Neuron (in vitro differentiated cells): ENCODE measurements at regions not wholly inside any gene's neighbourhood (a gene's known extent, or its start where the extent isn't known, plus 50 kb on each side); places are given as distances from the start of the nearest gene placed in this dataset.

Source experiments
- H2AFZ ChIP-seq: one replicate; pipeline ENCODE4 v1.6.1; 2013; ENCODE audit warnings: low read depth, mild to moderate bottlenecking, inconsistent platforms, low read length, moderate library complexity
- H3K27me3 ChIP-seq: one replicate; pipeline ENCODE4 v1.6.1; 2013; ENCODE audit warnings: low read length; ENCODE audit not compliant: insufficient read depth
- H3K36me3 ChIP-seq: one replicate; pipeline ENCODE4 v1.6.1; 2013; ENCODE audit warnings: low read length; ENCODE audit not compliant: insufficient read depth
- H3K4me1 ChIP-seq: one replicate; pipeline ENCODE4 v1.6.1; 2013; ENCODE audit warnings: low read length; ENCODE audit not compliant: insufficient read depth
- H3K4me3 ChIP-seq: 2 replicates; pipeline ENCODE4 v1.5.1; 2013; ENCODE audit warnings: mild to moderate bottlenecking, low read length, moderate library complexity
- H3K9me3 ChIP-seq: one replicate; pipeline ENCODE4 v1.6.1; 2013; ENCODE audit warnings: low read length

GRCh38 chr6:147029923-147030322 is 174.3 kb upstream of the STXBP5 start:
- H3K27me3 ChIP-seq, result no peaks in the 10 kb centered on the region
- H3K4me3 ChIP-seq, result no peak overlapping the region
- no peaks in the 10 kb centered on the region for H3K36me3 ChIP-seq
- H3K4me1 ChIP-seq, result no peaks in the 10 kb centered on the region
- no peak overlapping the region for H2AFZ ChIP-seq
- H3K9me3 ChIP-seq, result no peaks in the 10 kb centered on the region

GRCh38 chr6:147033267-147033666 is 170.9 kb upstream of the STXBP5 start:
- Histone ChIP-seq H3K36me3 (no peaks in the 10 kb centered on the region), H3K4me3 (no peak overlapping the region), H3K4me1 (no peaks in the 10 kb centered on the region), H2AFZ (no peak overlapping the region), H3K9me3 (no peaks in the 10 kb centered on the region), H3K27me3 (no peaks in the 10 kb centered on the region)

DNA sequence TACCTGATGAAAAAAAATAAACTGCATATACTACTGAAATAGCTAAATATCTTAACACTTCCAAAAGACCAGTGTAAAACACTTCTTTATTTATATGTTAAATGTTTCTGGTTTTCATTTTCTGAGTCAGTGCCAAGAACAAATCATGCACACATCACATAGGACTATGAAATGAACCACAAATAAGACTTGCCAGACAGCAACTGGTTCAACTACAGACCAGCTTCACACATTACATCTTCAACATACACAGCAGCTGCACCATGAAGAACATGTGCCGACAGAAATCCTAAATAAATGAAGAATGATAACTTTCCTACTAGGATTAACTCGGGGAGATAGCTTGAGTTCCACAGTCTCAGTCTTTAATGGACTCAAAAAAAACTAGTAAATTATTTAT is 168.3 kb upstream of the STXBP5 start:
- H3K4me3 ChIP-seq, result no peak overlapping the region
- no peaks in the 10 kb centered on the region for H3K4me1 ChIP-seq
- no peaks in the 10 kb centered on the region for H3K27me3 ChIP-seq
- no peak overlapping the region for H2AFZ ChIP-seq
- H3K36me3 ChIP-seq, result no peaks in the 10 kb centered on the region
- H3K9me3 ChIP-seq, result no peaks in the 10 kb centered on the region

DNA sequence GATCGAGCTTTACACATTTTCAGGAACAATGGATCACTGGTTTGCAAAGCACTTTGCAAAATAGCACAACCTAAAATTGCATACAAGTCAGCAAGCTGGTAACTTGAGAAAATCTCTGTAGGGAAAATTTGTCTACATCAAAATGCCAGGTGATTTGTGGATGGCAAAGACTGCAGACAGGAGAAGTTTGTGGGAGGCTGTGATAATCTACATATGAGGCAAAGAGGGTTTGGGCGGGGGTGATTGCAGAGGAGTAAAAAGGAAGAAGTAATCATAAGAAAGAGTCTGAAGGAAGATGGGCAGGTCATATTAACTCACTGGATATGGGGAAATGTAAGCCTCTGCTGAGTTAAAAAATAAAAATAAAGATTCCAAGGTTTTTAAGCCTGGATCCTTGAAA is 166.3 kb upstream of the STXBP5 start:
- Histone ChIP-seq H3K4me3 (no peak overlapping the region), H3K27me3 (no peaks in the 10 kb centered on the region), H3K9me3 (no peaks in the 10 kb centered on the region), H3K36me3 (no peaks in the 10 kb centered on the region), H3K4me1 (no peaks in the 10 kb centered on the region), H2AFZ (no peak overlapping the region)

GRCh38 chr6:147040121-147040910 is 163.9 kb upstream of the STXBP5 start:
- Histone ChIP-seq H3K27me3 (no peaks in the 10 kb centered on the region), H3K4me3 (no peak overlapping the region), H3K36me3 (no peaks in the 10 kb centered on the region), H3K9me3 (no peaks in the 10 kb centered on the region), H2AFZ (no peak overlapping the region), H3K4me1 (no peaks in the 10 kb centered on the region)

DNA sequence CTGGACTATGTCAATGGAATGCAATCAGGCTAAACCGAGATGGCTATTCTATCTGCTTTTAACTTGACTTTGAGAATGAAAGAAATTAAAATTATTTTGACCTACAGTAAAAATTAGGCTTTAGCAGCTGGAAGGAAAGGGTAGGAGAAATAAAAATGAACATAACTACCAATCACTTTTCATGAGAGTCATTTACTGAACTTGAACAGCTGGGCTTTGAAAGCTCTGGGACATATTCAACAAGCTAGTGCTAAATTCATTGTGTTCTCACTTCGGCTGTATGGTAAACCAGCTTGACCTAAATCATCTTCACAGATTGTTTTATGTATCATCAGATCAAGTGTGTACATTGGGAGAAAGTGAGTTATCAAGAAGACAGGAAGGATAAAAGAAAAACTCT is 161.5 kb upstream of the STXBP5 start:
- Histone ChIP-seq H3K4me1 (no peaks in the 10 kb centered on the region), H2AFZ (no peak overlapping the region), H3K27me3 (no peaks in the 10 kb centered on the region), H3K36me3 (no peaks in the 10 kb centered on the region), H3K4me3 (no peak overlapping the region), H3K9me3 (no peaks in the 10 kb centered on the region)

DNA sequence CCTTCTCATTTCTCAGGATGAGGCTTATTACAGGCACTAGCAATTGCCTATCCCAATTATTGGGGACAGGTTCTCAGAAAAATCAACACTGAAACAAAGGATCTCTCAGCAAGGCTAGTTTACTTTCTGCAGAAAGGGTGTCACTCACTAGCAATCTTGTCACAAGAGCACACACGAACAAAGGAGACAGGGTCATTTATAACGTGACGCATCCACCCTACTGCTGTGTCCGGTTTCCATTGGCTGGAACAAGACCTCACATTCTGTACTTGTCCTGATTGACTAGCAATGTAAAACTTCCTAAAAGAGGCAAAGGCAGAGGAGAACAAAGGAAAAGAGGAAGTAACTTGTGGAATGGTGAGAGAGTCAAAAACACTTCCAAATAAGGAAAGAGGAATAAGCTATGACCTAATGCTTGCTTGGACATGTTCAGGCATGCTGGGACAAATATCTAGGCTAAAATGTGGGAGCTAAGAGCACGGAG is 160.2 kb upstream of the STXBP5 start:
- Histone ChIP-seq H3K27me3 (no peaks in the 10 kb centered on the region), H3K36me3 (no peaks in the 10 kb centered on the region), H2AFZ (no peak overlapping the region), H3K9me3 (no peaks in the 10 kb centered on the region), H3K4me3 (no peak overlapping the region), H3K4me1 (no peaks in the 10 kb centered on the region)

DNA sequence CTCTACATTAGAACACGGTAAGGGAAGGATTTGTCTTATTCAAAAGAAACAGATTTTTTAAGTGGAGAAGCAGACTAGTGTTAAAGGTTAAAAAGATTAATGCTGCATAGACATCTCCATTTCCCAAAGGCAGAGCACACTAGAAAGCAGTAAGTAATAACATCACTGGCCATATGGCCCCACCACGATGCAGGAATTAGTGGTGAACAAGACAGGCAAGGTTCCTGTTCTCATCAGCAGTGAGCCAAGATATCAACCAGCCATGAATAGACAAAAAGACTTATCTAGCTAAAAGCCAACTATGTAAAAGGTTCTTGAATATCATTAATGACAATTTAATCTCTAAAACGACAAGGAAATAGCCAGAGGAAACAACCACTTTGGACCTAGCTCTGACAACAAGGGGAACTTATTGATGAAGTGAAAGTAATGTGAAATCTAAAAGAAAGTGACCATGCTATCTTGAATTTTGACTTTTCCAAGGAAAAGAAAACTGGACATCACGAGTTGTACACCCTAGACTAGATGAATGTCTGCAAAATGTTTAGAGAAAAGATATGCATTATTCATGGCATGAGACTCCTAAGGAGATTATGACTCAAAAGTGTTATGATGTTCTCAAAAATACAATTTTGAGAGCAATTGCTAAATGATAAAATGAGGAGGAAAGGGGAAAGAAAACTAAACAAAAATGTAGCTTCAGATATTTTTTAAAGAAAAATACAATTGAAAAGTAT is 157.9 kb upstream of the STXBP5 start:
- Histone ChIP-seq H3K4me3 (no peak overlapping the region), H3K4me1 (no peaks in the 10 kb centered on the region), H3K27me3 (no peaks in the 10 kb centered on the region), H3K36me3 (no peaks in the 10 kb centered on the region), H2AFZ (no peak overlapping the region), H3K9me3 (no peaks in the 10 kb centered on the region)

- no peak overlapping the region for H2AFZ ChIP-seq
- H3K36me3 ChIP-seq, result no peaks in the 10 kb centered on the region
- H3K4me1 ChIP-seq, result no peaks in the 10 kb centered on the region
- H3K27me3 ChIP-seq, result no peaks in the 10 kb centered on the region
- no peaks in the 10 kb centered on the region for H3K9me3 ChIP-seq
- H3K4me3 ChIP-seq, result no peak overlapping the region
Observed at GRCh38 chr6:147048930-147049329, 155.3 kb upstream of the STXBP5 start.

GRCh38 chr6:147053311-147053921 is 150.8 kb upstream of the STXBP5 start:
- Histone ChIP-seq H3K9me3 (no peaks in the 10 kb centered on the region), H2AFZ (no peak overlapping the region), H3K4me1 (no peaks in the 10 kb centered on the region), H3K36me3 (no peaks in the 10 kb centered on the region), H3K27me3 (no peaks in the 10 kb centered on the region), H3K4me3 (no peak overlapping the region)

DNA sequence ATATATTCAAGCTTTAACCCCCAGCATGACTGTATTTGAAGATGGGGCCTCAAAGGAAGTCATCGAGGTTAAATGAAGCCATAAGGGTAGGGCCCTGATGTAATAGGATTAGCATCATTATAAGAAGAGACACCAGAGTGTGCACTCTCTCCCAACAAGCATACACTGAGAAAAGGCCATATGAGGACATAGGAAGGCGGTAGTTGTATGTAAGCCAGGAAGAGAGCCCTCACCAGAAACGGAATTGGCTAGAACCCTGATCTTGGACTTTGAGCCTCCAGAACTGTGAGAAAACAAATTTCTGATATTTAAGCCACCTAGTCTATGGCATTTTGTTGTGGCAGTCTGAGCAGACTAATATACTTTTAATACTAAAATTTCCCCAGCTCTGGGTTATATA is 150.1 kb upstream of the STXBP5 start:
- no peaks in the 10 kb centered on the region for H3K27me3 ChIP-seq
- H3K4me3 ChIP-seq, result no peak overlapping the region
- no peaks in the 10 kb centered on the region for H3K9me3 ChIP-seq
- H2AFZ ChIP-seq, result no peak overlapping the region
- no peaks in the 10 kb centered on the region for H3K4me1 ChIP-seq
- no peaks in the 10 kb centered on the region for H3K36me3 ChIP-seq

DNA sequence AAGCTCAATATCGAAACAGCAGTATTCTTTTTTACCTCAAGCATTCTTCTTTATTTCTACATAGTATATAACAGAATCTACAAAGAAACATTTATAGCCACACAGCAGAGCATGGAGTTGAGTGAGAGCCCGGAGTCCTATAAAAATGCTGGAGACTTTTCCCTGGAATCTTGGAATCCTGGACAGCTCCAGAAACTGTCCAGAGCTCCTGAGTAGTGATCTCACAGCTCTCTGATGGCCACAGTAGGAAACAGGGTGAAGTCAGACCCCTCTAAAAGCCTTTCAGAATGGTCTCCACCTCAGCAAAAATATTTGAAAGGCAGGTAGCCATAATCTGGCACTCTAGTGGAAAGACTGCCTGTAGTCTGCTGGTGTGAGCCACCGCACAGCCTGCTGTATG is 149.3 kb upstream of the STXBP5 start:
- Histone ChIP-seq H3K9me3 (no peaks in the 10 kb centered on the region), H2AFZ (no peak overlapping the region)

DNA sequence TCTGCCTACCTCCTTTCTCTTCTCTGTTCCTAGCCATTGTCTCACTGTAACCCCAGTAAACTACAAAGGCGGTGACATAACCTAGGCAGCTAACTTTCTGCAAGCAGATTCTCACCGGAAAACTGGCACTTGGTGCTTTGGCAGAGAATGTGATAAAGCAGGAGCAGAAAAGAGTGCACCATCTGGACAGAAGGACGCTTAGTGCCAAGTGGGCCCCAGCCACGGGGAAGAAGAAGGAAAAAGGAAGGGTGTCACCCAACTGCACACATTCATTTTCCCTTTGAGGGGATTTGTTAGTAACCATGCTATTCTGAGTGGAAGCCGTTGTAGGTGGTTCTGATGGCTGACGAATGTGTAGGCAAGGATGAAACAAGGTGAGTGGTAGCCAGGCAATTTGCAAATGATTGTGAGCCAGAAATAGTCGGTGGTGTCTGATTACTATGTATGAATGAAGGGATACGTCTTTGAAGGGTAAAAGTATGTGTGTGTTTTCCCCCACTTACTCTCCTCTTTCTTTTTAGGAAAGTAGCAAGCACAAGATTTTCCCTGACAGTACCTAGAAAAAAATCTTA is 148.3 kb upstream of the STXBP5 start:
- no peaks in the 10 kb centered on the region for H3K4me1 ChIP-seq
- no peak overlapping the region for H2AFZ ChIP-seq
- H3K27me3 ChIP-seq, result no peaks in the 10 kb centered on the region
- H3K9me3 ChIP-seq, result no peaks in the 10 kb centered on the region
- H3K4me3 ChIP-seq, result no peak overlapping the region
- no peaks in the 10 kb centered on the region for H3K36me3 ChIP-seq

More for the DNA sequence above, 149.3 kb upstream of the STXBP5 start:
- no peaks in the 10 kb centered on the region for H3K27me3 ChIP-seq
- no peak overlapping the region for H3K4me3 ChIP-seq
- H3K36me3 ChIP-seq, result no peaks in the 10 kb centered on the region
- H3K4me1 ChIP-seq, result no peaks in the 10 kb centered on the region
